ENCODE measurements at regions not wholly inside any gene's neighbourhood (a gene's known extent, or its start where the extent isn't known, plus 50 kb on each side); places are given as distances from the start of the nearest gene placed in this dataset.

DNA sequence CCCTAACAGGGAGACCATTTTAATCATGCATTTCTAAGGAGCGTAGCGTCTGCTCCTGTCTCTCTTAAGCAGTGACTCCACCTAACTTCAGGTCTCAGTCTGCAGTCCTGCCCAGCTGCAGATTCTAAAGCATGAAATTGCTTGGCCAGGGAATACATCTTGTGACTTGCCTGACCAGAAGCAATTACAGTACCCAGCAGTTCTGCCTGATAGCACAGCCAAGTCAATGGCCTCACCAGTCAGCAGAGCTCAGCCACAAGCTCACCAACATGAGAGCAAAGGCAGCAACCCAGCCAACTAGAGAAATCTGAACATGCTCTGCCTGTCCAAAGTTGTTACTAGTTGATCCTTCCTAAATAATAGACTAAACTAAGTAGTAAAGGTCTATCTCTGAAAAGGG is 2011.9 kb upstream of the PCDH10 start:
- H2AFZ ChIP-seq (replicated peaks; ENCODE audit: low read length, poor library complexity), result no peak overlapping the region
- no peak overlapping the region for H3K27ac ChIP-seq (ENCODE audit: insufficient read depth, low read length)
- H3K9ac ChIP-seq (ENCODE audit: low read depth, low read length), result no peak overlapping the region
- H3K23ac ChIP-seq (ENCODE audit: low read depth, low read length), result no peak overlapping the region
- 27% methylated on average over 2 of the region's 2 CpGs; no CpG with 5 or more reads in 1 of the 2 experiments for WGBS, 2 experiments (ENCODE audit: extremely low coverage in 2 of 2, insufficient read length in 1 of 2)
- dilution Hi-C loops (cut with HindIII; ENCODE audit: low sequenced_read_pairs, unreplicated experiment) (no loop called here), intact Hi-C loops (cut with micrococcal nuclease) (no loop called here), in situ Hi-C loops (cut with MboI; ENCODE audit: low sequenced_read_pairs) (no loop called here)
- no peak overlapping the region for H3K14ac ChIP-seq (replicated peaks; ENCODE audit: low read depth, low read length)
- CTCF ChIA-PET, result no interaction called here
- H3K56ac ChIP-seq (ENCODE audit: extremely low read depth, insufficient read depth, low read length), result no peak overlapping the region
- no peaks in the 10 kb centered on the region for H3K27me3 ChIP-seq (ENCODE audit: control insufficient read depth, insufficient read depth, low read length)
- no peaks in the 10 kb centered on the region for H3K36me3 ChIP-seq (ENCODE audit: control insufficient read depth, insufficient read depth, low read length)
- H4K5ac ChIP-seq (ENCODE audit: low read depth, low read length), result no peak overlapping the region
- BruUV-seq (replicated peaks), result no TSS peak
- H2BK120ac ChIP-seq (ENCODE audit: low read depth, low read length), result no peak overlapping the region
- no peak overlapping the region for H2BK15ac ChIP-seq (ENCODE audit: low read depth, low read length)
- no peak overlapping the region for H4K91ac ChIP-seq (ENCODE audit: insufficient read depth, low read depth, low read length)
- H3K4me1 ChIP-seq (ENCODE audit: control insufficient read depth, insufficient read depth, low read length), result no peaks in the 10 kb centered on the region
- no peaks in the 10 kb centered on the region for H3K9me1 ChIP-seq (ENCODE audit: insufficient read depth, low read length)
- TF ChIP-seq, protein P1, sequence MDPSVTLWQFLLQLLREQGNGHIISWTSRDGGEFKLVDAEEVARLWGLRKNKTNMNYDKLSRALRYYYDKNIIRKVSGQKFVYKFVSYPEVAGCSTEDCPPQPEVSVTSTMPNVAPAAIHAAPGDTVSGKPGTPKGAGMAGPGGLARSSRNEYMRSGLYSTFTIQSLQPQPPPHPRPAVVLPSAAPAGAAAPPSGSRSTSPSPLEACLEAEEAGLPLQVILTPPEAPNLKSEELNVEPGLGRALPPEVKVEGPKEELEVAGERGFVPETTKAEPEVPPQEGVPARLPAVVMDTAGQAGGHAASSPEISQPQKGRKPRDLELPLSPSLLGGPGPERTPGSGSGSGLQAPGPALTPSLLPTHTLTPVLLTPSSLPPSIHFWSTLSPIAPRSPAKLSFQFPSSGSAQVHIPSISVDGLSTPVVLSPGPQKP (IDR thresholded peaks at IDR 0.05; ENCODE audit: borderline replicate concordance, low read depth, low read length), result no peak
- TF ChIP-seq MAFK (IDR thresholded peaks at IDR 0.05; ENCODE audit: low read depth, low read length) (no peak), RCOR1 (IDR thresholded peaks at IDR 0.05; ENCODE audit: insufficient replicate concordance, low read length) (no peak), CHD1 (IDR thresholded peaks at IDR 0.05; ENCODE audit: low read depth, low read length) (no peak)
- TF ChIP-seq, protein P2, sequence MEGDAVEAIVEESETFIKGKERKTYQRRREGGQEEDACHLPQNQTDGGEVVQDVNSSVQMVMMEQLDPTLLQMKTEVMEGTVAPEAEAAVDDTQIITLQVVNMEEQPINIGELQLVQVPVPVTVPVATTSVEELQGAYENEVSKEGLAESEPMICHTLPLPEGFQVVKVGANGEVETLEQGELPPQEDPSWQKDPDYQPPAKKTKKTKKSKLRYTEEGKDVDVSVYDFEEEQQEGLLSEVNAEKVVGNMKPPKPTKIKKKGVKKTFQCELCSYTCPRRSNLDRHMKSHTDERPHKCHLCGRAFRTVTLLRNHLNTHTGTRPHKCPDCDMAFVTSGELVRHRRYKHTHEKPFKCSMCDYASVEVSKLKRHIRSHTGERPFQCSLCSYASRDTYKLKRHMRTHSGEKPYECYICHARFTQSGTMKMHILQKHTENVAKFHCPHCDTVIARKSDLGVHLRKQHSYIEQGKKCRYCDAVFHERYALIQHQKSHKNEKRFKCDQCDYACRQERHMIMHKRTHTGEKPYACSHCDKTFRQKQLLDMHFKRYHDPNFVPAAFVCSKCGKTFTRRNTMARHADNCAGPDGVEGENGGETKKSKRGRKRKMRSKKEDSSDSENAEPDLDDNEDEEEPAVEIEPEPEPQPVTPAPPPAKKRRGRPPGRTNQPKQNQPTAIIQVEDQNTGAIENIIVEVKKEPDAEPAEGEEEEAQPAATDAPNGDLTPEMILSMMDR (conservative IDR thresholded peaks at IDR 0.05; ENCODE audit: low read depth, low read length), result no peak
- POLR2A ChIA-PET (ENCODE audit: unreplicated experiment), result no interaction called here
- no peaks in the 10 kb centered on the region for H3K79me1 ChIP-seq (ENCODE audit: low read depth in 1 of 2, low read length in 2 of 2)
- no peak overlapping the region for H3K4ac ChIP-seq (ENCODE audit: low read depth, low read length)
- H2BK20ac ChIP-seq (ENCODE audit: low read depth, low read length), result no peak overlapping the region
- H3K4me2 ChIP-seq (ENCODE audit: low read depth, low read length), result no peak overlapping the region
- H4K8ac ChIP-seq (ENCODE audit: low read depth in 2 of 2, low read length in 2 of 2), result no peak overlapping the region
- H3K9me3 ChIP-seq (ENCODE audit: control insufficient read depth, insufficient read depth, low read length), result peaks cover 10% of the 10 kb centered on the region; the same call in 1 of the 2 replicates
- H2AK5ac ChIP-seq (ENCODE audit: low read depth, low read length), result no peak overlapping the region
- no peak overlapping the region for H2AK9ac ChIP-seq (replicated peaks; ENCODE audit: low read depth, low read length, poor library complexity)
- H4K20me1 ChIP-seq (ENCODE audit: insufficient read depth, low read length), result no peaks in the 10 kb centered on the region
- H3K18ac ChIP-seq (ENCODE audit: low read depth, low read length), result no peak overlapping the region
- H2BK5ac ChIP-seq (ENCODE audit: low read depth, low read length, poor library complexity, severe bottlenecking), result no peak overlapping the region
- no peak for DNase-seq
- no peak for ATAC-seq (ENCODE audit: low read depth)
- no peak overlapping the region for H3K4me3 ChIP-seq (ENCODE audit: insufficient read depth, low read depth, low read length)

Measured in IMR-90 (cell line).